Rectal smooth muscle tissue (tissue), 1 donor: ENCODE measurements at regions not wholly inside any gene's neighbourhood (a gene's known extent, or its start where the extent isn't known, plus 50 kb on each side); places are given as distances from the start of the nearest gene placed in this dataset.

Experiments used
- H3K27ac ChIP-seq: one replicate; pipeline ENCODE4 v1.7.0; 2013; ENCODE audit warnings: low read depth, low read length, inconsistent platforms
- H3K27me3 ChIP-seq: one replicate; pipeline ENCODE4 v1.7.0; 2013; ENCODE audit warnings: low read length; ENCODE audit not compliant: control insufficient read depth, insufficient read depth
- H3K36me3 ChIP-seq: one replicate; pipeline ENCODE4 v1.7.0; 2013; ENCODE audit warnings: low read length; ENCODE audit not compliant: control insufficient read depth, insufficient read depth
- H3K4me1 ChIP-seq: one replicate; pipeline ENCODE4 v1.7.0; 2013; ENCODE audit warnings: low read length; ENCODE audit not compliant: control insufficient read depth, insufficient read depth
- H3K4me3 ChIP-seq: one replicate; pipeline ENCODE4 v1.7.0; 2013; ENCODE audit warnings: low read length
- H3K9ac ChIP-seq: one replicate; pipeline ENCODE4 v1.7.0; 2013; ENCODE audit warnings: low read length

GRCh38 chr6:44054721-44055559 is 72.3 kb downstream of the MRPL14 start:
- Histone ChIP-seq H3K4me3 (no peak overlapping the region), H3K4me1 (peaks cover 37% of the 10 kb centered on the region), H3K27ac (no peak overlapping the region), H3K36me3 (no peaks in the 10 kb centered on the region), H3K9ac (no peak overlapping the region), H3K27me3 (no peaks in the 10 kb centered on the region)

- Histone ChIP-seq H3K4me3 (no peak overlapping the region), H3K27me3 (no peaks in the 10 kb centered on the region), H3K27ac (no peak overlapping the region), H3K36me3 (no peaks in the 10 kb centered on the region), H3K9ac (no peak overlapping the region), H3K4me1 (peaks cover 40% of the 10 kb centered on the region)
Observed at GRCh38 chr6:44053760-44054556, 73.3 kb downstream of the MRPL14 start.

GRCh38 chr6:44053106-44053756 is 74.0 kb downstream of the MRPL14 start:
- Histone ChIP-seq H3K27ac (no peak overlapping the region), H3K4me1 (peaks cover 39% of the 10 kb centered on the region), H3K36me3 (no peaks in the 10 kb centered on the region), H3K9ac (no peak overlapping the region), H3K4me3 (no peak overlapping the region), H3K27me3 (no peaks in the 10 kb centered on the region)

- H3K4me3 ChIP-seq: no peak overlapping the region
- no peak overlapping the region for H3K9ac ChIP-seq
- H3K27ac ChIP-seq: peak overlapping the region; percentile 89
- peaks cover 35% of the 10 kb centered on the region for H3K4me1 ChIP-seq
- no peaks in the 10 kb centered on the region for H3K27me3 ChIP-seq
- H3K36me3 ChIP-seq: no peaks in the 10 kb centered on the region
Observed at GRCh38 chr6:44052419-44053023, 74.7 kb downstream of the MRPL14 start.

- H3K27me3 ChIP-seq: no peaks in the 10 kb centered on the region
- H3K36me3 ChIP-seq: no peaks in the 10 kb centered on the region
- peaks cover 35% of the 10 kb centered on the region for H3K4me1 ChIP-seq
- H3K4me3 ChIP-seq: no peak overlapping the region
- H3K9ac ChIP-seq: no peak overlapping the region
- H3K27ac ChIP-seq: peak overlapping the region; percentile 89
Observed at GRCh38 chr6:44051515-44051914, 75.7 kb downstream of the MRPL14 start.

GRCh38 chr6:44050872-44051505 is 76.3 kb downstream of the MRPL14 start:
- Histone ChIP-seq H3K9ac (no peak overlapping the region), H3K27ac (peak overlapping the region; percentile 89), H3K27me3 (no peaks in the 10 kb centered on the region), H3K36me3 (no peaks in the 10 kb centered on the region), H3K4me3 (no peak overlapping the region), H3K4me1 (peaks cover 35% of the 10 kb centered on the region)

- Histone ChIP-seq H3K4me3 (no peak overlapping the region), H3K36me3 (no peaks in the 10 kb centered on the region), H3K27ac (peak overlapping the region; percentile 89), H3K9ac (no peak overlapping the region), H3K4me1 (peaks cover 41% of the 10 kb centered on the region), H3K27me3 (no peaks in the 10 kb centered on the region)
Observed at GRCh38 chr6:44049989-44050871, 77.0 kb downstream of the MRPL14 start.

GRCh38 chr6:44049163-44049988 is 77.9 kb downstream of the MRPL14 start:
- no peak overlapping the region for H3K9ac ChIP-seq
- H3K36me3 ChIP-seq: no peaks in the 10 kb centered on the region
- H3K4me3 ChIP-seq: no peak overlapping the region
- no peaks in the 10 kb centered on the region for H3K27me3 ChIP-seq
- peaks cover 41% of the 10 kb centered on the region for H3K4me1 ChIP-seq
- peak overlapping the region; percentile 89 for H3K27ac ChIP-seq

- Histone ChIP-seq H3K9ac (no peak overlapping the region), H3K36me3 (no peaks in the 10 kb centered on the region), H3K27me3 (no peaks in the 10 kb centered on the region), H3K27ac (peak overlapping the region; percentile 89), H3K4me3 (no peak overlapping the region), H3K4me1 (peaks cover 47% of the 10 kb centered on the region)
Observed at GRCh38 chr6:44048277-44048676, 79.0 kb downstream of the MRPL14 start.

GRCh38 chr6:44047801-44048200 is 79.5 kb downstream of the MRPL14 start:
- Histone ChIP-seq H3K4me1 (peaks cover 52% of the 10 kb centered on the region), H3K27me3 (no peaks in the 10 kb centered on the region), H3K27ac (peak overlapping the region; percentile 89), H3K4me3 (no peak overlapping the region), H3K9ac (no peak overlapping the region), H3K36me3 (no peaks in the 10 kb centered on the region)
